Spleen (tissue), 7 donors: ENCODE measurements at regions not wholly inside any gene's neighbourhood (a gene's known extent, or its start where the extent isn't known, plus 50 kb on each side); places are given as distances from the start of the nearest gene placed in this dataset.
"Not testable (repeated sequence)": the region's sequence is repeated elsewhere in the genome, so short reads cannot be mapped to it uniquely, and the experiment has no call there.

Experiments used
- CTCF ChIP-seq, 11 experiments: fragments of 200-600 bp in 7 of 11; fragments of 450-650 bp in 4 of 11; sonication (generic) in 4 of 11; IDR thresholded peaks in 8 of 11; conservative IDR thresholded peaks in 3 of 11; 1 replicate in 7 of 11; 2 replicates in 4 of 11; pipeline versions ENCODE4 v1.4.0 to v1.8.0; 2016 to 2021; ENCODE audit warnings: antibody characterized with exemption in 11 of 11, inconsistent platforms in 4 of 11, mild to moderate bottlenecking in 1 of 11
- POLR2A ChIP-seq, 3 donors: fragments of 450-650 bp; IDR thresholded peaks; one replicate each; pipeline ENCODE4 v1.5.1; 2017; ENCODE audit warnings: antibody characterized with exemption in 3 of 3, mild to moderate bottlenecking in 1 of 3
- POLR2AphosphoS5 ChIP-seq, 3 donors: sonication (generic); formaldehyde crosslinking; IDR thresholded peaks; one replicate each; pipeline ENCODE4 v1.5.1; 2017; ENCODE audit warnings: antibody characterized with exemption in 3 of 3
- donor health status: DM: no; HTN: no; CAD: no; lungs with moderate emphysema.
- donor health status: DM: no; HTN: no; CAD: no.
- donor health status: DM: no; HTN: no; CAD: no.

- not testable (repeated sequence) for TF ChIP-seq CTCF (IDR thresholded peaks at IDR 0.05 in 8 of 11, conservative IDR thresholded peaks at IDR 0.05 in 3 of 11); POLR2A (IDR thresholded peaks at IDR 0.05); POLR2AphosphoS5 (IDR thresholded peaks at IDR 0.05)
Measured at GRCh38 chr20:29086145-29086718, 2171.2 kb upstream of the DEFB115 start.
